ENCODE measurements at regions not wholly inside any gene's neighbourhood (a gene's known extent, or its start where the extent isn't known, plus 50 kb on each side); places are given as distances from the start of the nearest gene placed in this dataset.
A peak's percentile ranks its signal among the peaks of the same experiment; 100 is the strongest.

GRCh38 chr1:195903203-195903602 is 705.0 kb downstream of the KCNT2 start:
- TF ChIP-seq ZC3H10 (CRISPR knock-in tag; IDR thresholded peaks at IDR 0.05): peak; percentile 70
- TF ChIP-seq TOX (CRISPR knock-in tag; IDR thresholded peaks at IDR 0.05; ENCODE audit: borderline replicate concordance): 0 out of 2 replicates have a peak, but pooled peaks have one; percentile 30
- no peak for TF ChIP-seq CSDC2 (CRISPR knock-in tag; IDR thresholded peaks at IDR 0.05)
- TF ChIP-seq OSR1 (CRISPR knock-in tag; IDR thresholded peaks at IDR 0.05): no peak
- no peak; the same call in 2 of the 3 replicates for ATAC-seq

- TF ChIP-seq ZFP3 (CRISPR knock-in tag; IDR thresholded peaks at IDR 0.05): no peak
- TF ChIP-seq CREB5 (CRISPR knock-in tag; IDR thresholded peaks at IDR 0.05; ENCODE audit: low read depth): no peak
- TF ChIP-seq ZNF8 (CRISPR knock-in tag; IDR thresholded peaks at IDR 0.05): no peak
- TF ChIP-seq ZNF70 (CRISPR knock-in tag; IDR thresholded peaks at IDR 0.05): no peak
- no peak for TF ChIP-seq SNAI2 (CRISPR knock-in tag; IDR thresholded peaks at IDR 0.05)
- no peak for TF ChIP-seq ZFP30 (CRISPR knock-in tag; IDR thresholded peaks at IDR 0.05)
- no peak for TF ChIP-seq RARB (CRISPR knock-in tag; IDR thresholded peaks at IDR 0.05)
- no peak for TF ChIP-seq ARNTL (CRISPR knock-in tag; IDR thresholded peaks at IDR 0.05; ENCODE audit: borderline replicate concordance, low read depth)
- TF ChIP-seq GLIS3 (CRISPR knock-in tag; IDR thresholded peaks at IDR 0.05): no peak
- no peak for TF ChIP-seq OSR1 (CRISPR knock-in tag; IDR thresholded peaks at IDR 0.05)
- TF ChIP-seq TOX (CRISPR knock-in tag; IDR thresholded peaks at IDR 0.05; ENCODE audit: borderline replicate concordance): no peak
- no peak for TF ChIP-seq CSDC2 (CRISPR knock-in tag; IDR thresholded peaks at IDR 0.05)
- TF ChIP-seq PATZ1 (CRISPR knock-in tag; IDR thresholded peaks at IDR 0.05; ENCODE audit: borderline replicate concordance): no peak
- TF ChIP-seq BACH2 (CRISPR knock-in tag; IDR thresholded peaks at IDR 0.05; ENCODE audit: borderline replicate concordance): no peak
- TF ChIP-seq TCF4 (CRISPR knock-in tag; IDR thresholded peaks at IDR 0.05; ENCODE audit: borderline replicate concordance): no peak
- no peak for TF ChIP-seq ESRRG (CRISPR knock-in tag; IDR thresholded peaks at IDR 0.05)
- no peak for TF ChIP-seq ZNF565 (CRISPR knock-in tag; conservative IDR thresholded peaks at IDR 0.05; ENCODE audit: low read depth)
- ATAC-seq: no peak
These were observed 705.5 kb downstream of the KCNT2 start for GRCh38 chr1:195902779-195903178.

- peak; percentile 98 for ATAC-seq
These were observed 708.4 kb downstream of the KCNT2 start for GRCh38 chr1:195899762-195900352.

GRCh38 chr1:195898924-195899323 is 709.3 kb downstream of the KCNT2 start:
- TF ChIP-seq ARNTL (CRISPR knock-in tag; IDR thresholded peaks at IDR 0.05; ENCODE audit: borderline replicate concordance, low read depth) (no peak), TSHZ2 (CRISPR knock-in tag; IDR thresholded peaks at IDR 0.05) (no peak), ZFP30 (CRISPR knock-in tag; IDR thresholded peaks at IDR 0.05) (no peak), BACH2 (CRISPR knock-in tag; IDR thresholded peaks at IDR 0.05; ENCODE audit: borderline replicate concordance) (no peak), PATZ1 (CRISPR knock-in tag; IDR thresholded peaks at IDR 0.05; ENCODE audit: borderline replicate concordance) (no peak), ZNF8 (CRISPR knock-in tag; IDR thresholded peaks at IDR 0.05) (no peak), GLIS3 (CRISPR knock-in tag; IDR thresholded peaks at IDR 0.05) (no peak), CSRNP3 (CRISPR knock-in tag; IDR thresholded peaks at IDR 0.05) (no peak), ZFP3 (CRISPR knock-in tag; IDR thresholded peaks at IDR 0.05) (no peak), ISL1 (CRISPR knock-in tag; IDR thresholded peaks at IDR 0.05) (no peak), PPARA (CRISPR knock-in tag; IDR thresholded peaks at IDR 0.05; ENCODE audit: borderline replicate concordance) (no peak), ZNF70 (CRISPR knock-in tag; IDR thresholded peaks at IDR 0.05) (no peak), CSDC2 (CRISPR knock-in tag; IDR thresholded peaks at IDR 0.05) (no peak), OSR1 (CRISPR knock-in tag; IDR thresholded peaks at IDR 0.05) (no peak), SNAI2 (CRISPR knock-in tag; IDR thresholded peaks at IDR 0.05) (no peak), RARB (CRISPR knock-in tag; IDR thresholded peaks at IDR 0.05) (no peak), TCF4 (CRISPR knock-in tag; IDR thresholded peaks at IDR 0.05; ENCODE audit: borderline replicate concordance) (no peak)
- no peak for ATAC-seq

More at GRCh38 chr1:195899762-195900352, 708.4 kb downstream of the KCNT2 start:
- TF ChIP-seq PPARA (CRISPR knock-in tag; IDR thresholded peaks at IDR 0.05; ENCODE audit: borderline replicate concordance) (no peak), GLIS3 (CRISPR knock-in tag; IDR thresholded peaks at IDR 0.05) (no peak), CSDC2 (CRISPR knock-in tag; IDR thresholded peaks at IDR 0.05) (no peak), ESRRG (CRISPR knock-in tag; IDR thresholded peaks at IDR 0.05) (no peak), ISL1 (CRISPR knock-in tag; IDR thresholded peaks at IDR 0.05) (no peak), TOX (CRISPR knock-in tag; IDR thresholded peaks at IDR 0.05; ENCODE audit: borderline replicate concordance) (no peak), ZNF70 (CRISPR knock-in tag; IDR thresholded peaks at IDR 0.05) (no peak)
